ENCODE measurements at regions not wholly inside any gene's neighbourhood (a gene's known extent, or its start where the extent isn't known, plus 50 kb on each side); places are given as distances from the start of the nearest gene placed in this dataset.

DNA sequence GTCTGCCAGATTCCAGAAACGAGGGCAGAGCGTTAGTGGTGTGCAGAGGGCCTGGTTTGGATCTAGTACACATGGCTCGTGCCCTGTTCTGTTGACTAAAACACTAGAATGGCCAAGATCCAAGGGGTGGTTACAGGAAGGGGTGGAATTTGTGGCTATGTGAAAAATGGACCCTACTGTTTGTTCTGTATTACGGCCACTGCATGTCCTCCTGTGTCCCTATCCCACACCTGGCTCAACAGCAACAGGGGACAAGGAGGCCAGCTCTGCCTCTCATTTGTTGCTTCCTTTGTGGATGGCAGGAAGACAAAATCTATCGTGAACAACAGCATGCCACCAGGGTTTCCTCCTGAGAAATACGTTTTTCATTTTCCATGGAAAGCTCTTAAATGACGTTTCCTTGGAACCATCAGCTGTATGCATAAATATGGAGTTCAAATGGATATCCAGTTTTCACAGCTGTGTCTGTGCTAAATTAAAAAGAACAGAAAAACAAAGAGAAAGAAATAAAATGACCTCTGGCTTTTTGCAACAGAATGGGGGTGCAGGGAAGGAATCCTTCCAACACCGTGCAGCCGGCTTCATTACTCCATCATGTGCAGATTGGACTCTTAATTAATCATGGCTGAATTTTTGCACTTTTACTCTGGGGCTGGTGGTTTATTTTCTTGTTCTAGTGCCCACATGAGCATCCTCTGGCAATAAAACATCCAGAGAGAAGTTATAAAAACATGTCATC lies 318.9 kb downstream of the CXCL12 start:
- intact Hi-C loops (cut with DNase I), result no loop called here
- DNase-seq, result no peak
- no peak overlapping the region for H3K27ac ChIP-seq
- H3K4me3 ChIP-seq, result no peak overlapping the region
- H3K27me3 ChIP-seq, result no peaks in the 10 kb centered on the region
- no peaks in the 10 kb centered on the region for H3K4me1 ChIP-seq
- H3K9ac ChIP-seq (ENCODE audit: low read depth in 2 of 2, low read length in 2 of 2), result no peak overlapping the region
- no peaks in the 10 kb centered on the region for H3K36me3 ChIP-seq
- TF ChIP-seq, protein P1, sequence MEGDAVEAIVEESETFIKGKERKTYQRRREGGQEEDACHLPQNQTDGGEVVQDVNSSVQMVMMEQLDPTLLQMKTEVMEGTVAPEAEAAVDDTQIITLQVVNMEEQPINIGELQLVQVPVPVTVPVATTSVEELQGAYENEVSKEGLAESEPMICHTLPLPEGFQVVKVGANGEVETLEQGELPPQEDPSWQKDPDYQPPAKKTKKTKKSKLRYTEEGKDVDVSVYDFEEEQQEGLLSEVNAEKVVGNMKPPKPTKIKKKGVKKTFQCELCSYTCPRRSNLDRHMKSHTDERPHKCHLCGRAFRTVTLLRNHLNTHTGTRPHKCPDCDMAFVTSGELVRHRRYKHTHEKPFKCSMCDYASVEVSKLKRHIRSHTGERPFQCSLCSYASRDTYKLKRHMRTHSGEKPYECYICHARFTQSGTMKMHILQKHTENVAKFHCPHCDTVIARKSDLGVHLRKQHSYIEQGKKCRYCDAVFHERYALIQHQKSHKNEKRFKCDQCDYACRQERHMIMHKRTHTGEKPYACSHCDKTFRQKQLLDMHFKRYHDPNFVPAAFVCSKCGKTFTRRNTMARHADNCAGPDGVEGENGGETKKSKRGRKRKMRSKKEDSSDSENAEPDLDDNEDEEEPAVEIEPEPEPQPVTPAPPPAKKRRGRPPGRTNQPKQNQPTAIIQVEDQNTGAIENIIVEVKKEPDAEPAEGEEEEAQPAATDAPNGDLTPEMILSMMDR (IDR thresholded peaks at IDR 0.05), result no peak
- H3K9me3 ChIP-seq, result no peaks in the 10 kb centered on the region

DNA sequence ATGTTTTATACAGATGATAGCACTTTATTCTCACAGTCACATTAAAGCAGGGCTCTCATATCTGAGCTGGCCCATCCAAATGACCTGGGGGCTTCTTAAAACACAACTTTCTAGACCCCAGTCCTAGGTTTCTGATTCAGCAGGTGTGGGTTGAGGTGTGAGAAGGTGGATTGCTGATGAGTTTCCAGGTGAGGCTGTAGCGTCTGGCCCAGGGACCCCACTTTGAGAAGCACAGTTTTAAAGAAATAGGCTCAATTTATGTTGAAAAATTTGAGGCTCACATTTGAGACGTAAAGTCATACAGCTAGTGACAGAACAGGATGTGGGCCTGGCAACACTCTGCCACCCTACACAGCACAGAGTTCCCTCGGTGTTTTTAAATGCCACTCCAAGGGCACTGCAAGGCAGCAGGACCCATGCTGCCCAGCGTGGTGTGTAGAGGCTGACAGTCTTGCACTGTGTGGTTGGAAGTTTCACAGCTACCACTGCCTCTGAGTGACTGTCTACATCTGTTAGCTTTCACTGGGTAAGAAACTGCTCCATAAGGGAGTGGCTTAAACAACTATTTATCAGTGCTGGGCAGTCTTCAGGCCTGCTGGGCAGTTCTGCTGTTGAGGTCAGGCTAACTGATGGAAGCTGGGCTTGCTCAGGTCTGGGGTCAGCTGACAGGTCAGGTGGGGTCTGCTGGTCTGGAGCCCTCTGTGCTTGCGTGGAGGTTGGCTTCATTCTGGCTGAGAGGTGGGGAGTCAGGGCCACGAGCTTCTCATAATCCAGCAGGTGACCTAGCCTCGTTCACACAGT lies 319.7 kb downstream of the CXCL12 start:
- TF ChIP-seq, protein P1 (IDR thresholded peaks at IDR 0.05), result no peak
- Histone ChIP-seq H3K9me3 (no peaks in the 10 kb centered on the region), H3K27me3 (no peaks in the 10 kb centered on the region), H3K4me3 (no peak overlapping the region), H3K4me1 (no peaks in the 10 kb centered on the region), H3K9ac (ENCODE audit: low read depth in 2 of 2, low read length in 2 of 2) (no peak overlapping the region), H3K36me3 (no peaks in the 10 kb centered on the region), H3K27ac (no peak overlapping the region)
- DNase-seq, result no peak
- intact Hi-C loops (cut with DNase I), result no loop called here

DNA sequence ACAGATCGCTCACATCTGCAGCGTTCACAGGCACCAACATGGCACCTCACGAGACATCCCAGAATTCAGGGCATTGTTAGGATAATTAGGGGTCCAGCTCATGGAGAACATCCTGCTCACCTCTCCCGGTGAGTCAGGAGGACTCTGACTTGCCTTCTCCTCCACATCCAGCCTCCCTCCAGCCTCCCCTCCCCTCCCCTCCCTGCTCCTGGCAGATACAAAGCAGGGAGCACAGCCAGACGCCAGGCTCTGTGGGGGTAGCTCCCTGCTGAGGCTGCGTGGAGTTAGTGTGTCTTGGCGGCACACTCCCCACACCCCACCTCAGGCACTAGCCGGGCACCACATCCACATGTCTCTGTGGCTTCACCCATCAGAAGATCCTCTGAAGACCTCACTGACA lies 320.6 kb downstream of the CXCL12 start:
- H3K9me3 ChIP-seq, result no peaks in the 10 kb centered on the region

DNA sequence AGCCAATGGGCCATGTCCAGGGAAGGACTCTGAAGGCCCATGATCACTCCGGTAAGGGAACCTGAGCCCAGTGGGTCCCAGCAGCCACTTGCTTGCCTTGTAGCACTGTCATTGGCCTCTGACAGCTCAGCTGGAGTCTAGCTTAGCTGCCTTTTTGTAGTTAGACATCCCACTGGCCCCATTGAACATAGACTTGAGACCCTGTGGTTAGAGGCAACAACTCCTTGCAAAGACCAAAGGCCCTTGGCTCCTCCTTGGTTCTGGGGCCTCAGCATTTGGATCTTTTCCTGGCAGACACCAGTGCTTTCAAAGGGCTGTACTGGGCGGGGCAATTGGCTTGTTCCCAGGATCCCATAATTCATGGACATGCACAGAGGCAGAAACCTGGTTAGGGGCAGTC lies 321.2 kb downstream of the CXCL12 start:
- Histone ChIP-seq H3K27me3 (no peaks in the 10 kb centered on the region), H3K27ac (no peak overlapping the region), H3K9ac (ENCODE audit: low read depth in 2 of 2, low read length in 2 of 2) (no peak overlapping the region), H3K4me3 (no peak overlapping the region), H3K9me3 (no peaks in the 10 kb centered on the region), H3K36me3 (no peaks in the 10 kb centered on the region), H3K4me1 (no peaks in the 10 kb centered on the region)
- DNase-seq, result no peak
- TF ChIP-seq, protein P1 (IDR thresholded peaks at IDR 0.05), result no peak
- intact Hi-C loops (cut with DNase I), result no loop called here

More for the DNA sequence above, 320.6 kb downstream of the CXCL12 start:
- Histone ChIP-seq H3K36me3 (no peaks in the 10 kb centered on the region), H3K4me1 (no peaks in the 10 kb centered on the region), H3K4me3 (no peak overlapping the region), H3K27ac (no peak overlapping the region), H3K9ac (ENCODE audit: low read depth in 2 of 2, low read length in 2 of 2) (no peak overlapping the region), H3K27me3 (no peaks in the 10 kb centered on the region)
- no peak for DNase-seq
- TF ChIP-seq, protein P1 (IDR thresholded peaks at IDR 0.05), result no peak
- intact Hi-C loops (cut with DNase I), result no loop called here

DNA sequence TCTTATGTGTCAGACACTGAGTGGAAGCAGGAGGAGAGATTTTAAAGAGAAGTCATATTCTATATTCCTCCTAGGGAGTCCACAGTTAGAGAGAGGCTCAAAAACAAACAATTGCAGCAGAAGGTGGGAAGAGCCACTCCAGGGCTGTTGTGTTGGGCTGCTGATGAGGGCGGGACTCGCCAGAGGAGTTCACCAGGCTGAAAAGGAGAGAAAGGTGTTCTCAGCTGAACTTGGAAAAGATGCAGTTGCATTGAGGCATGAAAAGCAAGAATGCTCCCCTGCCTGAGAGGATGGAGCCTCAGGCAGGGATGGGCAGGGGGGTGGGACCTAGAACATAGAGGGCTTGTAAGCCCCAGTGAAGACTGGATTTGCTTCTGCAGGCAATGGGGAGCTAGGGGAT lies 324.2 kb downstream of the CXCL12 start:
- no peak overlapping the region for H3K9ac ChIP-seq (ENCODE audit: low read depth in 2 of 2, low read length in 2 of 2)
- H3K4me1 ChIP-seq, result no peaks in the 10 kb centered on the region
- H3K27ac ChIP-seq, result no peak overlapping the region
- H3K9me3 ChIP-seq, result no peaks in the 10 kb centered on the region
- no peak overlapping the region for H3K4me3 ChIP-seq
- no peaks in the 10 kb centered on the region for H3K27me3 ChIP-seq
- intact Hi-C loops (cut with DNase I), result no loop called here
- H3K36me3 ChIP-seq, result no peaks in the 10 kb centered on the region
- TF ChIP-seq, protein P1 (IDR thresholded peaks at IDR 0.05), result no peak
- DNase-seq, result no peak
